ENCODE measurements at regions not wholly inside any gene's neighbourhood (a gene's known extent, or its start where the extent isn't known, plus 50 kb on each side); places are given as distances from the start of the nearest gene placed in this dataset.

GRCh38 chr6:130775411-130776012 lies 51.7 kb upstream of the SMLR1 start:
- TF ChIP-seq CTCF (conservative IDR thresholded peaks at IDR 0.05; ENCODE audit: low read depth, low read length) (no peak), EZH2phosphoT487 (IDR thresholded peaks at IDR 0.05; ENCODE audit: borderline replicate concordance, low read length) (no peak), EZH2 (IDR thresholded peaks at IDR 0.05; ENCODE audit: low read length, unreplicated experiment) (no peak)

All from PC-3 (cell line).